CD4-positive, alpha-beta T cell treated with Interleukin-6 at 100 ng/mL for 8 hours (primary cell): ENCODE measurements at regions not wholly inside any gene's neighbourhood (a gene's known extent, or its start where the extent isn't known, plus 50 kb on each side); places are given as distances from the start of the nearest gene placed in this dataset.

Source experiments
- DNase-seq: peaks from one replicate; pipeline ENCODE4 v3.0.0-alpha.2; 2020; ENCODE audit warnings: mixed read lengths, low spot score

GRCh38 chr20:22226849-22227700, 357.3 kb downstream of the FOXA2 start:
- DNase-seq, result no peak

- DNase-seq, result no peak
Measured at GRCh38 chr20:22223236-22223635, 361.1 kb downstream of the FOXA2 start.

DNA sequence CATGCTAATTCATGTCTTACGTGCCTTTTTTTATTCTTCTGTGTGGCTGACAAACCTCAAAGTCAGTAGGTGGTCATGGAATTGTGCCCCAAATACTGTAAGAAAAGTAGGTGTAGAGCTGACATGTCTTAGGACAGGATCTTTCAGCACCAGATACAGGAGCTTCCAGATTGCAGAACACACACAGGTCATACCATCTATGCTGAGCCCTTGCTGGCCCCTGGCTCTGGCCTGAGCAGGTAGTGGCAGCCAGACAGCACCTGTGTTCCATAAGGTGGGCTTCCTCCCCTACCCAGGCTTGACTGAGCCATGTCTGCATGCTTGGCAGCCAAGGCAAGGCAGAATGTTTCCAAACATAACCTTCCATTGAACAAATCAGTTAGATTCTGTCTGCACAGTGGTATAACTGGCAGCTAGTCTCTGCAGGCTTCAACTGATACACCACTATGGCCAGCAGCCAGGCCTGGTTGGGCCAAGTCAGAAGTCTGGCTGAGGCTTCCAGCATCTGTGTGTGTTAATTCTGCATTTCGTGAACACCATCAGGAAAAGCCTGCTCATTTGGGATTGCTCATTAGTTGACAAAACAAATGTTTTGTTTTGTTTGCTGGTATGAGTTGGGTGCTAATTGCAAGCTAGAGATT, 366.5 kb downstream of the FOXA2 start:
- DNase-seq, result no peak

- no peak for DNase-seq
Measured at GRCh38 chr20:22216984-22217383, 367.4 kb downstream of the FOXA2 start.

GRCh38 chr20:22214296-22214695, 370.1 kb downstream of the FOXA2 start:
- no peak for DNase-seq

GRCh38 chr20:22213271-22213670, 371.1 kb downstream of the FOXA2 start:
- DNase-seq, result no peak

- no peak for DNase-seq
Measured at GRCh38 chr20:22207280-22207679, 377.1 kb downstream of the FOXA2 start.

- no peak for DNase-seq
Measured at GRCh38 chr20:22204801-22205200, 379.6 kb downstream of the FOXA2 start.

- DNase-seq, result no peak
Measured at GRCh38 chr20:22182148-22182547, 402.2 kb downstream of the FOXA2 start.

GRCh38 chr20:22180244-22180643, 404.1 kb downstream of the FOXA2 start:
- DNase-seq, result no peak

GRCh38 chr20:22160101-22160652, 424.2 kb downstream of the FOXA2 start:
- DNase-seq, result no peak

DNA sequence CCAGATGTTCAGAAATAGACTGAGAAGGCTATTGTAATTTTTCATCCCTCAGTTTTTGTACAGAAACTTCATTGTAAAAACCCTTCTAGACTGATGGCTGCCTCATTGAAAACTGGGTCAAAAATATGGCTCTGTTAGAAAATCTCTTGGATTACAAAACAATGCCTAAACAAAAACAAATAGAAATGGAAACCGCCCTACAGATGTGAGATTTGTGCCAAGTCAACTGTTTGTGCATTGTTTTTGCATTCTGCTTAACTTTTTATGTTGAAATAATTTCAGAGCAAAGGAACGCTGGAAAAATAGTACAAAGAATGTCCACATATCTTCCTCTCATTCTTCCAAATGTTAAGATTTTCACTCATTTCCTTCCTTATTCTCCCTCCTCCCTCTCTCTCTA, 425.1 kb downstream of the FOXA2 start:
- DNase-seq, result no peak

- DNase-seq, result no peak
Measured at GRCh38 chr20:22127587-22127986, 422.1 kb downstream of the PAX1 start.

GRCh38 chr20:22106308-22106938, 401.0 kb downstream of the PAX1 start:
- DNase-seq, result no peak

- no peak for DNase-seq
Measured at GRCh38 chr20:22101606-22102005, 396.1 kb downstream of the PAX1 start.

- no peak for DNase-seq
Measured at GRCh38 chr20:22100686-22101085, 395.2 kb downstream of the PAX1 start.

- no peak for DNase-seq
Measured at GRCh38 chr20:22099348-22099747, 393.9 kb downstream of the PAX1 start.

- DNase-seq, result no peak
Measured at GRCh38 chr20:22098511-22098910, 393.0 kb downstream of the PAX1 start.

GRCh38 chr20:22093122-22093521, 387.7 kb downstream of the PAX1 start:
- no peak for DNase-seq

DNA sequence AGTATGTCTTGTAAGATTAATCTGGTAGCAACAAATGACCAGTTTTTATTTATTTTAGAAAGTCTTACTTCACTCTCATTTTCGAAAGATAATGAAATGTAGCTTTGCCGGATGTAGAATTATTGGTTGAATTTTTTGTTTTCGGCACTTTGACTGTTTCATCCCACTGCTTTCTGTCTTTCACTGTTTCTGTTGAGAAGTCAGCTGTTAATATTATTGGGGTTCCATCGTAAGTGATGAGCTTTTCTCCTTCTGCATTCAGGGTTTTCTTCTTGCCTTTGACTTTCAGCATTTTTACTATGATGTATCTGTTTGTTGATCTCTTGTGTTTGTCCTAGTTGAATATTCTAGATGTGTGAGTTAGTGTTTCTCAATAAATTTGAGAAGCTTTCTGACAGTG, 383.4 kb downstream of the PAX1 start:
- no peak for DNase-seq

DNA sequence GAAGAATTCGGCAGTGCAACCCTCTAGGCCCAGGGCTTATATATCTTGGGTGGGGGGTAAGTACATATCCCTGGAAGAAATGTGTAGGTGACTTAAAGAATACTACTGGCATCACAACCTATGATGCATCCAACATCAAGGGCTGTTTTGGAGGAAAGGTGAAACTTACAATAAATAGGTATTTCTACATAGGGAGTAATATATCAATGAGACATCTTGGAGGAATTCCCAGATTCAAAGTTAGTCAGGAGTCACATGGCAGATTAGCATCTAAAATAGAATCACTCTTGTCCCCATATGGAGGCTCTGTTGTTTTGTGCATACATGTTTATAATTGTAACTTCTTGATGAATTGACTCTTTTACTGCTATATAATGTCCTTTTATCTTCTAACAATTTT, 375.5 kb downstream of the PAX1 start:
- DNase-seq, result no peak

GRCh38 chr20:22074635-22075034, 369.2 kb downstream of the PAX1 start:
- no peak for DNase-seq

DNA sequence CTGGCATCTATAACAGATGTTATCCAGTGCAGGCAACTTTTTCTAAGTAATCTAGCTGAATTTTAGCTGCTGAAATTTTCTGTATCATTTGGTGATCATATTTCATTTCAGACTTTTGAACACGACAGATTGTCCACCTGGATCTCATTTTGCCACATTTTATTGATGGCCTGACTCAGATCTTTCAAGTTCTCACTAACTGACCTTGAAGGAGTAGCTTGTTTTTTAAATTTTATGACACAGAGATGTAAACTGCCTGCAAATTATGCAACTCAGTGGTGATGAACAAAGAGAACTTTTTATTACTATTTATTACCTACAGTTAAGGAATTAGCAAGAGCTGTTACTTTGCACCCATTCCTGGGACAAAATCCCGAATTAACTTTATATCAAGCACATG, 366.4 kb downstream of the PAX1 start:
- DNase-seq, result no peak
